ENCODE measurements at regions not wholly inside any gene's neighbourhood (a gene's known extent, or its start where the extent isn't known, plus 50 kb on each side); places are given as distances from the start of the nearest gene placed in this dataset.

- Mint-ChIP-seq H3K27me3 (ENCODE audit: unreplicated experiment) (no peaks in the 10 kb centered on the region), H3K4me3 (ENCODE audit: low read depth, unreplicated experiment) (no peak overlapping the region), H3K36me3 (ENCODE audit: insufficient read depth, unreplicated experiment) (no peaks in the 10 kb centered on the region), H3K27ac (ENCODE audit: unreplicated experiment) (no peak overlapping the region), H3K9me3 (ENCODE audit: low read depth, unreplicated experiment) (peaks cover 6% of the 10 kb centered on the region), H3K4me1 (ENCODE audit: low read depth, unreplicated experiment) (no peaks in the 10 kb centered on the region)
- intact Hi-C loops (cut with micrococcal nuclease; ENCODE audit: unreplicated experiment): no loop called here
- CTCF ChIA-PET: no interaction called here
- DNase-seq: no peak
- TF ChIP-seq CTCF (IDR thresholded peaks at IDR 0.05; ENCODE audit: unreplicated experiment): no peak
- no TSS peak for BruUV-seq (replicated peaks)
These were observed 641.5 kb downstream of the PLPP3 start for GRCh38 chr1:55937840-55938375.

GRCh38 chr1:55935236-55935635 lies 644.1 kb downstream of the PLPP3 start:
- TF ChIP-seq CTCF (IDR thresholded peaks at IDR 0.05; ENCODE audit: unreplicated experiment): no peak
- H3K27me3 Mint-ChIP-seq (ENCODE audit: unreplicated experiment): no peaks in the 10 kb centered on the region
- no peaks in the 10 kb centered on the region for H3K4me1 Mint-ChIP-seq (ENCODE audit: low read depth, unreplicated experiment)
- CTCF ChIA-PET: no interaction called here
- no peak for DNase-seq
- H3K27ac Mint-ChIP-seq (ENCODE audit: unreplicated experiment): no peak overlapping the region
- no TSS peak for BruUV-seq (replicated peaks)
- peaks cover 6% of the 10 kb centered on the region for H3K9me3 Mint-ChIP-seq (ENCODE audit: low read depth, unreplicated experiment)
- intact Hi-C loops (cut with micrococcal nuclease; ENCODE audit: unreplicated experiment): no loop called here
- H3K4me3 Mint-ChIP-seq (ENCODE audit: low read depth, unreplicated experiment): no peak overlapping the region
- H3K36me3 Mint-ChIP-seq (ENCODE audit: insufficient read depth, unreplicated experiment): no peaks in the 10 kb centered on the region

GRCh38 chr1:55932402-55932801 lies 647.0 kb downstream of the PLPP3 start:
- no peak for DNase-seq
- no peak for TF ChIP-seq CTCF (IDR thresholded peaks at IDR 0.05; ENCODE audit: unreplicated experiment)
- Mint-ChIP-seq H3K27me3 (ENCODE audit: unreplicated experiment) (no peaks in the 10 kb centered on the region), H3K36me3 (ENCODE audit: insufficient read depth, unreplicated experiment) (no peaks in the 10 kb centered on the region), H3K4me1 (ENCODE audit: low read depth, unreplicated experiment) (no peaks in the 10 kb centered on the region), H3K9me3 (ENCODE audit: low read depth, unreplicated experiment) (peaks cover 6% of the 10 kb centered on the region), H3K4me3 (ENCODE audit: low read depth, unreplicated experiment) (no peak overlapping the region), H3K27ac (ENCODE audit: unreplicated experiment) (no peak overlapping the region)
- BruUV-seq (replicated peaks): no TSS peak
- intact Hi-C loops (cut with micrococcal nuclease; ENCODE audit: unreplicated experiment): no loop called here
- CTCF ChIA-PET: no interaction called here

- TF ChIP-seq CTCF (IDR thresholded peaks at IDR 0.05; ENCODE audit: unreplicated experiment): no peak
- no peaks in the 10 kb centered on the region for H3K4me1 Mint-ChIP-seq (ENCODE audit: low read depth, unreplicated experiment)
- H3K27ac Mint-ChIP-seq (ENCODE audit: unreplicated experiment): no peak overlapping the region
- no peaks in the 10 kb centered on the region for H3K27me3 Mint-ChIP-seq (ENCODE audit: unreplicated experiment)
- H3K36me3 Mint-ChIP-seq (ENCODE audit: insufficient read depth, unreplicated experiment): no peaks in the 10 kb centered on the region
- no peak for DNase-seq
- BruUV-seq (replicated peaks): no TSS peak
- intact Hi-C loops (cut with micrococcal nuclease; ENCODE audit: unreplicated experiment): no loop called here
- CTCF ChIA-PET: no interaction called here
- peaks cover 6% of the 10 kb centered on the region for H3K9me3 Mint-ChIP-seq (ENCODE audit: low read depth, unreplicated experiment)
- no peak overlapping the region for H3K4me3 Mint-ChIP-seq (ENCODE audit: low read depth, unreplicated experiment)
These were observed 648.1 kb downstream of the PLPP3 start for GRCh38 chr1:55931081-55931940.

All from Calu3 (cell line).